Breast epithelium (tissue), 4 donors: ENCODE measurements at regions not wholly inside any gene's neighbourhood (a gene's known extent, or its start where the extent isn't known, plus 50 kb on each side); places are given as distances from the start of the nearest gene placed in this dataset.

Experiments
- DNase-seq, 2 donors: peaks; one replicate each; pipeline ENCODE4 v3.0.0-alpha.2; 2019; ENCODE audit warnings: low spot score in 2 of 2
- H3K27ac ChIP-seq, 2 donors: fragments of 200-600 bp; sonication (generic) in 1 of 2; one replicate each; pipeline ENCODE4 v1.5.1; 2016 to 2019; ENCODE audit warnings: mild to moderate bottlenecking in 1 of 2
- H3K27me3 ChIP-seq, 2 donors: fragments of 200-600 bp; sonication (generic) in 1 of 2; one replicate each; pipeline versions ENCODE4 v1.5.1 to v1.6.0; 2017 to 2019; ENCODE audit warnings: control low read depth in 1 of 2, mild to moderate bottlenecking in 1 of 2
- H3K36me3 ChIP-seq: fragments of 200-600 bp; one replicate; pipeline ENCODE4 v1.5.1; 2019
- H3K4me1 ChIP-seq, 2 donors: fragments of 200-600 bp; sonication (generic); one replicate each; pipeline ENCODE4 v1.5.1; 2016 to 2019; ENCODE audit warnings: control low read depth in 1 of 2
- H3K4me3 ChIP-seq, 3 donors: fragments of 200-600 bp; sonication (generic); 1 replicate in 2 of 3; 2 replicates in 1 of 3; pipeline ENCODE4 v1.5.1; 2016 to 2019; ENCODE audit warnings: mild to moderate bottlenecking in 3 of 3, moderate library complexity in 2 of 3
- H3K9me3 ChIP-seq, 2 donors: fragments of 200-600 bp; sonication (generic) in 1 of 2; one replicate each; pipeline ENCODE4 v1.5.1; 2016 to 2019; ENCODE audit warnings: control low read depth in 1 of 2
- CTCF ChIP-seq, 3 donors: fragments of 450-650 bp; IDR thresholded peaks; one replicate each; pipeline ENCODE4 v1.5.1; 2016 to 2017; ENCODE audit warnings: antibody characterized with exemption in 3 of 3, mild to moderate bottlenecking in 3 of 3, moderate library complexity in 3 of 3
- POLR2A ChIP-seq: fragments of 450-650 bp; IDR thresholded peaks from one replicate; pipeline ENCODE4 v1.6.1; 2016; ENCODE audit warnings: antibody characterized with exemption, mild to moderate bottlenecking, moderate library complexity
- POLR2AphosphoS5 ChIP-seq, 3 donors: sonication (generic); formaldehyde crosslinking; IDR thresholded peaks; one replicate each; pipeline ENCODE4 v1.6.1; 2017; ENCODE audit warnings: antibody characterized with exemption in 3 of 3
- intact Hi-C: fragments of 100-400 bp; cut with DNase I; formaldehyde crosslinking; loops from one replicate; pipeline ENCODE4 v1.15.1; 2023; ENCODE audit warnings: low total_unique reads

DNA sequence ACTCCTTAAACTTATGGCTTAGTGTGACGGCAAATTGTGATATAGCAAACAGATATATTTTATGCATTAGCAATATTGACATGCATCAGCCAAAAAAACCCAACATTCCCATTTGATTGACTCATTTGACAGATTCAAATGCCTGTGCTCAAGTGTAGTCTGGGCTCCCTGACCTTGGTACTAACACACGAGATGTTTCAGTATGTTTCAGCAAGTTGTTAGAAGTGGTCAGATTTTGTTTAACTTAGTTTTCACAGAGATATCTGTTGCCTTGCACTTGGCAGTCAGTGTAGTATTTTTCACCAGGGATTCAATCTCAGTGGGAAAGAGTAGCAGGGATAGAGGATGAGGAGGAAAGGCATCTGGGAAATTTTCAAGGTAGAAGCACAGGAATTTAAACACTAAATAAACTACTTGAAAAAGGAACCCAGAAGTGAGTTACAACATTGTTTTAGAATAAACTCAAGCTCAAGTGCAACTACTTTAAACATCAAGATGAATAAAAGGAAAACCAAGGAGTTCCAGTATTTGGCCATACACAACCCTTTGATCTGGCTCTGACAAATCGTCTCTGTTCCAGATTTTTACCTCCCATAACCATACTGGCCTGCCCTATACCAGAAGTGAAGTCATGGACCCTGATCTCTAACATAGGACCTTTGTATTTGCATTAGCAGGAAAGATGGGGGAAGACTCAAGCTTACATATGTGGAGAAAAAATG lies 56.5 kb upstream of the BLID start:
- no peaks in the 10 kb centered on the region for H3K36me3 ChIP-seq
- no peak overlapping the region for H3K27ac ChIP-seq
- no peak for TF ChIP-seq POLR2AphosphoS5 (IDR thresholded peaks at IDR 0.05)
- TF ChIP-seq POLR2A: no peak
- no peak for TF ChIP-seq CTCF (IDR thresholded peaks at IDR 0.05)
- no peaks in the 10 kb centered on the region for H3K9me3 ChIP-seq
- DNase-seq: no peak
- no peak overlapping the region for H3K4me3 ChIP-seq
- H3K27me3 ChIP-seq: no peaks in the 10 kb centered on the region
- H3K4me1 ChIP-seq: no peaks in the 10 kb centered on the region
- intact Hi-C loops: no loop called here

- no peak overlapping the region for H3K27ac ChIP-seq
- H3K4me1 ChIP-seq: no peaks in the 10 kb centered on the region
- TF ChIP-seq POLR2A (no peak), CTCF (IDR thresholded peaks at IDR 0.05) (no peak), POLR2AphosphoS5 (IDR thresholded peaks at IDR 0.05) (no peak)
- DNase-seq: no peak
- no peak overlapping the region for H3K4me3 ChIP-seq
- H3K27me3 ChIP-seq: no peaks in the 10 kb centered on the region
- intact Hi-C loops: no loop called here
- no peaks in the 10 kb centered on the region for H3K9me3 ChIP-seq
- no peaks in the 10 kb centered on the region for H3K36me3 ChIP-seq
Measured at GRCh38 chr11:122170815-122171475, 54.9 kb upstream of the BLID start.

DNA sequence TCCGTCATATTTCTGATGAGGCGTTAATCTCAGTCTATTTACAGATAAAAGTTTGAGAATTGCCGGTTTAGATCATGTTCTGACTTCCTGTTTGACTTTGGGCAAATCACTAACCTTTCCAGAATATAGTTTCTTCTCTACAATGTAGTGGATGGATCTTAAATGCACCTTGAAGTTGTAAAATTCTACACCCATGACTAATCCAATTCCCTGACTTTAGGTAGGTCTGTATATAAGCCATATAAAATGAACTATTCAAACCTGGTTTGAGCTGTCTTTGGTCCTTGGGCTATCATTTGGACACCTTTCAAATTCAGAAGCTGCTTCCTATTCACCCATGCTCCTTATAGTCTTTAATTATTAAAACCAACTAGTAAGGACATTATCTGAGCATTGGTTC lies 52.2 kb upstream of the BLID start:
- H3K36me3 ChIP-seq: no peaks in the 10 kb centered on the region
- H3K4me3 ChIP-seq: no peak overlapping the region
- no peaks in the 10 kb centered on the region for H3K9me3 ChIP-seq
- H3K27ac ChIP-seq: no peak overlapping the region
- intact Hi-C loops: no loop called here
- DNase-seq: no peak
- no peak for TF ChIP-seq CTCF (IDR thresholded peaks at IDR 0.05)
- TF ChIP-seq POLR2AphosphoS5 (IDR thresholded peaks at IDR 0.05): no peak
- no peak for TF ChIP-seq POLR2A
- H3K4me1 ChIP-seq: no peaks in the 10 kb centered on the region
- H3K27me3 ChIP-seq: no peaks in the 10 kb centered on the region

DNA sequence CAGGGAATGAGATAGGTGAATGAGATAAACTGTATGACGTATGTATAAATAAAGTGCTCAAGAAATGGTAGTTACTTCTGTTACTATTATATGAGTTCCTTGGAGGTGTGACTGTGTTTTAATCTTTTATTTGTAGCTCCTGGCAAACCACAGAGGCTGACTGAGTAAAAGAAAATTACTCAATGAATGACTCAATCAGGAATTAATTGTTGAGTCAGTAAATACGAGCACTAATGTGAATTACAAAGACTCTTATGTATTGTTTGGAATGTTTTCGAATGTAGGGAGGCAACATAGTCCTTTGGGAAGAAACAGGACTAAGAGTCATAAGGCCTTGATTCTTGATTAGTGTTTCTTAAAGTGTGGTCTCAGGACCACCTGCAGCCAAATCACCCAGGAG lies 51.1 kb upstream of the BLID start:
- H3K36me3 ChIP-seq: no peaks in the 10 kb centered on the region
- H3K27ac ChIP-seq: no peak overlapping the region
- no peaks in the 10 kb centered on the region for H3K9me3 ChIP-seq
- H3K4me3 ChIP-seq: no peak overlapping the region
- DNase-seq: no peak
- no peaks in the 10 kb centered on the region for H3K27me3 ChIP-seq
- intact Hi-C loops: no loop called here
- no peaks in the 10 kb centered on the region for H3K4me1 ChIP-seq
- TF ChIP-seq POLR2AphosphoS5 (IDR thresholded peaks at IDR 0.05) (no peak), POLR2A (no peak), CTCF (IDR thresholded peaks at IDR 0.05) (no peak)

DNA sequence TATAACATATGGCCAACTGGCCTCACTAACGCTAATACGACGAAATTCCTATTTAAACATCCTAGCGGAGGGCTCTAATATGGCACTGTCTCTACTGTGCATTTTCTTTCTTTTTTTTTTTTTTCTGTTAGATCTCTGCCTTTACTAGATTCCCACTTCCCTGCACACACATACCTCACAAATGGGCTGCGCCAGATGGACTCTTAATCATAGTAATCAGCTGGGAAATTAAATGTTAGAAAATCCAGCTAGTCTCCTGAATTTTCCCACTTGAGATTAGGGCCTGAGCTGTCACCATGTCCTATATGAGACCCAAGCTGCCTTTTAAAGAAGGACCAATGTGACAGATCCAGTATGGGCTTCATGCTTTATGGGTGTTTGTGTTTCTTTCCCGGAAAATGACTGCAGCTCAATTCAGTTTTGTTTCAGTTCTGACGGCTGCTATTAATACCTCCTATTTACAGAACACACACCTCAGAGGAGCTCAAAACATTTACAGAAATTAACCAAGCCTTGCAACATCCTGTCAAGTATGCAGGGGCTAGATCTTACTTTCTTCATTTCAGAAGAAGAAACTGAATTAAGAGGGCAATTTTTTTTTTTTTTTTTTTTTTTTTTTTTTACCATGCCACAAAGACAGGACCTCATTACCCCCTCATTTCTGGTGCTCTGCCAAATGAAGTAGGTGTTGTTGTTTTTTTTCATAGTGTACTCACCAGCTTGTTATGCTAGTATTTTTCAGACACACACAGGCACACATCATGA lies 49.8 kb upstream of the BLID start:
- H3K27ac ChIP-seq: peak overlapping the region in 1 of 2 donors; percentile 32
- no peak for DNase-seq
- H3K36me3 ChIP-seq: no peaks in the 10 kb centered on the region
- intact Hi-C loops: no loop called here
- H3K4me1 ChIP-seq: no peaks in the 10 kb centered on the region
- TF ChIP-seq POLR2AphosphoS5 (IDR thresholded peaks at IDR 0.05) (no peak), POLR2A (no peak), CTCF (IDR thresholded peaks at IDR 0.05) (no peak)
- no peaks in the 10 kb centered on the region for H3K9me3 ChIP-seq
- H3K4me3 ChIP-seq: no peak overlapping the region
- no peaks in the 10 kb centered on the region for H3K27me3 ChIP-seq
